HFFc6 (cell line): ENCODE measurements at regions not wholly inside any gene's neighbourhood (a gene's known extent, or its start where the extent isn't known, plus 50 kb on each side); places are given as distances from the start of the nearest gene placed in this dataset.

Experiments used
- DNase-seq: peaks from one replicate; pipeline ENCODE4 v3.0.0-alpha.2; 2018
- H3K27ac Mint-ChIP-seq: 2 replicates; pipeline ENCODE4 v1.8.0; 2020; ENCODE audit warnings: mild to moderate bottlenecking, mixed read lengths
- H3K27me3 Mint-ChIP-seq: 2 replicates; pipeline ENCODE4 v1.8.0; 2021; ENCODE audit warnings: mild to moderate bottlenecking, moderate library complexity, mixed read lengths; ENCODE audit not compliant: insufficient read depth
- H3K36me3 Mint-ChIP-seq: 2 replicates; pipeline ENCODE4 v1.8.0; 2021; ENCODE audit warnings: low read depth, mixed read lengths
- H3K4me1 Mint-ChIP-seq: 2 replicates; pipeline ENCODE4 v1.8.0; 2020; ENCODE audit warnings: low read depth, mixed read lengths
- H3K4me3 Mint-ChIP-seq: 2 replicates; pipeline ENCODE4 v1.8.0; 2020; ENCODE audit warnings: mild to moderate bottlenecking, moderate library complexity, mixed read lengths
- H3K9me3 Mint-ChIP-seq: 2 replicates; pipeline ENCODE4 v1.8.0; 2020; ENCODE audit warnings: mild to moderate bottlenecking, mixed read lengths
- TF ChIP-seq, protein P1 (sequence below): fragments of 200-600 bp; sonication (generic); IDR thresholded peaks from 2 replicates; pipeline ENCODE4 v1.5.0; 2021; ENCODE audit warnings: antibody characterized with exemption, mild to moderate bottlenecking

DNA sequence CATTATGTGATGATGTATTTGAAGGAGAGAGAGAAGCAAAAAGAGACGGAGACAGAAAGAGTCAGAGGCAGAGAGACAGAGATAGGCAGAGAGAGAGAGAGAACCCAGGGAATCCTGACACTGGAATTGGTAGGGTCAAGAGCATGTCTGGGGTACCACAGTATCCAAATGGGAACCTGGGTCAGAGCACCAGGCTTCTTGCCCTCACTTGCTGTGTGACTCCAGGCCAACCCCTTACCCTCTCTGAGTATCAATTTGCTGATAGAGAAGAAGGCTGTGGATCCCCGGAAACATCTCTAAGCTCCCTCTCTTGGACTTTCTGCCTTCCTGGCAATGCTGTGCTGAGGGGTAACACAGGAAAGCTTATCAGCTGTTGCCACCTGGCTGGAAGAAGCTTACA lies 385.3 kb upstream of the SULF2 start:
- H3K9me3 Mint-ChIP-seq: peaks cover 32% of the 10 kb centered on the region
- peaks cover 2% of the 10 kb centered on the region for H3K27me3 Mint-ChIP-seq
- no peak overlapping the region for H3K4me3 Mint-ChIP-seq
- no peaks in the 10 kb centered on the region for H3K4me1 Mint-ChIP-seq
- no peak for DNase-seq
- no peaks in the 10 kb centered on the region for H3K36me3 Mint-ChIP-seq
- TF ChIP-seq, protein P1, sequence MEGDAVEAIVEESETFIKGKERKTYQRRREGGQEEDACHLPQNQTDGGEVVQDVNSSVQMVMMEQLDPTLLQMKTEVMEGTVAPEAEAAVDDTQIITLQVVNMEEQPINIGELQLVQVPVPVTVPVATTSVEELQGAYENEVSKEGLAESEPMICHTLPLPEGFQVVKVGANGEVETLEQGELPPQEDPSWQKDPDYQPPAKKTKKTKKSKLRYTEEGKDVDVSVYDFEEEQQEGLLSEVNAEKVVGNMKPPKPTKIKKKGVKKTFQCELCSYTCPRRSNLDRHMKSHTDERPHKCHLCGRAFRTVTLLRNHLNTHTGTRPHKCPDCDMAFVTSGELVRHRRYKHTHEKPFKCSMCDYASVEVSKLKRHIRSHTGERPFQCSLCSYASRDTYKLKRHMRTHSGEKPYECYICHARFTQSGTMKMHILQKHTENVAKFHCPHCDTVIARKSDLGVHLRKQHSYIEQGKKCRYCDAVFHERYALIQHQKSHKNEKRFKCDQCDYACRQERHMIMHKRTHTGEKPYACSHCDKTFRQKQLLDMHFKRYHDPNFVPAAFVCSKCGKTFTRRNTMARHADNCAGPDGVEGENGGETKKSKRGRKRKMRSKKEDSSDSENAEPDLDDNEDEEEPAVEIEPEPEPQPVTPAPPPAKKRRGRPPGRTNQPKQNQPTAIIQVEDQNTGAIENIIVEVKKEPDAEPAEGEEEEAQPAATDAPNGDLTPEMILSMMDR: no peak
- H3K27ac Mint-ChIP-seq: no peak overlapping the region

DNA sequence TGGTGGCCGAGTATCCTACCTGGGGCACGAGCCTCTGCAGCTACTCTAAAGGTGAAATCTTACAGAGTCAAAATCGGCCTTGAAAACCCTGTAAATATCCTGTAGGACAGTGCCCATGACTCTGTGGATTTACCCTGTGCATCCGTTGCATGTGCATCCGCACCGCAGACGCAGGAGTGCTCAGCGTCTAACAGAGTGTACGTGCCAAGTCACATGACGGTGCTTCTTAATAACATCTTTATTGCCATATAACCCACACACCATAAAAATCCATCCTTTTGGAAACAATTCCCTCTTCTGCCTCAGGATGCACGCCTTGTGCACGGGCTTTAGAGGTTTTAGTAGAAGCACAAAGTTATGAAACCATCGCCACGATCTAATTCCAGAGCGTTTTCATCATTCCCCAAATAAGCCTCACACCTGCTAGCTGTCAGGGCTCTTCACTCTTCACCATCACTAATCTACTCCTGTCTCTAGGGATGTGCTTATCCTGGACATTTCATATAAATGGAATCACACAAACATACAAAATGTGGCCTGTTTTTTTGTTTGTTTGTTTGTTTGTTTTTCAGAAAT lies 384.5 kb upstream of the SULF2 start:
- no peak for DNase-seq
- H3K27ac Mint-ChIP-seq: no peak overlapping the region
- no peak overlapping the region for H3K4me3 Mint-ChIP-seq
- peaks cover 3% of the 10 kb centered on the region for H3K27me3 Mint-ChIP-seq
- no peaks in the 10 kb centered on the region for H3K36me3 Mint-ChIP-seq
- H3K9me3 Mint-ChIP-seq: peaks cover 39% of the 10 kb centered on the region
- no peaks in the 10 kb centered on the region for H3K4me1 Mint-ChIP-seq
- TF ChIP-seq, protein P1: no peak

DNA sequence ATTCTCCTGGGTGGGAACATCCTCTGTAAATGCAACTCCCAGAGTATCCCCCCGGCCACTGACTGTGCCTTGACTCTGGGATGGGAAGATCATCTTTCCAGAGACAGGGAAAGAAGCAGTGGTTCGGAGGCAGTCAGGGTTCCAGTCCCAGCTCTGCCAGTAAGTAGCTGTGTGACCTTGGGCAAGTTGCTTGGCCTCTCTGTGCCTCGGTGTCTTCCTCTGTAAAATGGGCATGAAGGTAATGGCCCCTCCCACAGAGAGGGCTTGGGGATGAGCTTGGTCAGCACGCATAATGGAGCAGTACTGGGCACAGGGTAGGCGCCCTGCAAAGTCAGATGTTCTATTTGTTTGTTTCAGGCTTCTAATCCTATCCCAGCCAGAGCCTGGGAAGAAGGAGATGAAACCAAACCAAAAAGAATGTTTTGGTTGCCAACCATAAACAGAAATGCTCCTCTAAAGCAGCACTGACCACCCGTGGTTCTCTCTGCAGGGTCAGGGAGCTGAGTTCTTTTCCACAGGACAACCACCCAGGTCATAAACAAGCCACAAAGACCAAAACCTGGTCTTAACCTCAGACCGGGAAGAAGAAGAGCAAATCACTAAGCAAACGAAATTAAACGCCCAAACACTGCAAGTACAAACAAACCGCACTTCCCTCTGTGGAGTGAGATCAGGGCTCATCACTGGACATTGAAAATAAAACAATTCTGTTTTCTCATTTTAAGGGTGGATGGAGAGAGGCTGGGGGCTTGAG lies 381.0 kb upstream of the SULF2 start:
- peaks cover 4% of the 10 kb centered on the region; the same call in 1 of the 2 replicates for H3K36me3 Mint-ChIP-seq
- no peak overlapping the region for H3K27ac Mint-ChIP-seq
- peaks cover 3% of the 10 kb centered on the region for H3K27me3 Mint-ChIP-seq
- no peak overlapping the region for H3K4me3 Mint-ChIP-seq
- H3K9me3 Mint-ChIP-seq: peaks cover 54% of the 10 kb centered on the region
- DNase-seq: no peak
- TF ChIP-seq, protein P1: no peak
- H3K4me1 Mint-ChIP-seq: no peaks in the 10 kb centered on the region

DNA sequence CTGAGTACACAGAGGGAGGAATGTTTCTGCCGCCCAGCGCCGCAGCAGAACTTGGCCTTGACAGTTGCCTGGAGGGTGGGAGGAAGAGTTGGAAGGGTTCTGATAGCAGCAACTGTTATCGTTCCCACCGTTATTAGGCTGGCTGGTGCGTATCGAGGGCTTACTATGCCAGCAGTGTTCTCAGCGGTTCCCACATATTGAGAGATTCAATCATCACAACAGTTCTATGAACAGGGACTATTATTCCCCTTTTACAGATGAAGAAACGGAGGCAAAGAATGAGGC lies 380.1 kb upstream of the SULF2 start:
- H3K27me3 Mint-ChIP-seq: peaks cover 6% of the 10 kb centered on the region
- DNase-seq: no peak
- peaks cover 4% of the 10 kb centered on the region; the same call in 1 of the 2 replicates for H3K36me3 Mint-ChIP-seq
- TF ChIP-seq, protein P1: no peak
- H3K4me3 Mint-ChIP-seq: no peak overlapping the region
- no peaks in the 10 kb centered on the region for H3K4me1 Mint-ChIP-seq
- peaks cover 59% of the 10 kb centered on the region for H3K9me3 Mint-ChIP-seq
- H3K27ac Mint-ChIP-seq: no peak overlapping the region

DNA sequence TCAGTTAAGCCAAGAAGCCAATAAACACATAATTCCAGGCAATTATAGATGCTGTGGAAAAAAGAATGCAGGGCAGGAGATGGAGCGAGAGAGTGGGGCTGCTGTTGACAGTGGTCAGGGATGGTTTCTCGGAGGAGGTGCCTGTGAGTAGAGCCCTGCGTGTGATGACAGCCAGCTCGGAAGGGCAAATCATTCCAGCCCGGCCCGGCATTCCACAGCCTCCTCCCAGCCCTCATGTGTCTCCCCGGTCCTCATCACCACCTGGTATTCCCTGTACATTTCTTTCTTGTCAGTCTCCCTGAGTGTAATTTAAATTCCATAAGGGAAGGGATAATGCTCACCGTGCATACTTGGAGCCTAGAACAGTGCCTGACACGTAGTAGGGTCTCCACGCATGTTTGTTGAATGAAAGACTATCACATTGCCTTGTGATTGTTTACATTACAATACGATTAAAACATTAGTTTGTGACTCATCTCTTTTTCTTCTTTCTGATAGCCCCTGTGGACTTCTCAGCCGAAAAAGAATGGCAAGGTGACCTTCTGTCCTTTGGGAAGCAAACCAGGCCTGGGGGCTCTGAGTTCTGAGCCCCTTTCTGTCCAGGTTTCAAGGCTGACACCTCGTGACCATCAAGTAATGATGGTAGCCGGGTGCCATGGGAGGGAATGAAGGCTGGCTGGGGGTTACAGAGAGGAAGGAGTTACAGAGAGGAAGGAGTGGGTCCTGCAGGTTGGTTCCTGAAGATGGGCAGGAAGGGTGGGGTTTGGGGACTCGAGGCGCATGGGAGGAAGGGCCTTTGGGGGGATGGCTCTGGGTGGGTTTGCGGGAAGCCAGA lies 379.5 kb upstream of the SULF2 start:
- Mint-ChIP-seq H3K4me3 (no peak overlapping the region), H3K4me1 (no peaks in the 10 kb centered on the region), H3K36me3 (peaks cover 5% of the 10 kb centered on the region), H3K27ac (no peak overlapping the region), H3K27me3 (peaks cover 6% of the 10 kb centered on the region), H3K9me3 (peaks cover 56% of the 10 kb centered on the region)
- no peak for DNase-seq
- TF ChIP-seq, protein P1: no peak
